Naive B cell (primary cell): ENCODE measurements at regions not wholly inside any gene's neighbourhood (a gene's known extent, or its start where the extent isn't known, plus 50 kb on each side); places are given as distances from the start of the nearest gene placed in this dataset.
A peak's percentile ranks its signal among the peaks of the same experiment; 100 is the strongest.

Source experiments
- ATAC-seq, 2 donors: fragments of 150-1000 bp; cut with Tn5 transposase; 2 replicates each; pipeline ENCODE4 v1.10.0; 2021; ENCODE audit warnings: low read depth in 2 of 2, mild to moderate bottlenecking in 2 of 2, moderate library complexity in 2 of 2
- DNase-seq: peaks from one replicate; pipeline ENCODE4 v3.0.0; 2022
- H3K27ac Mint-ChIP-seq, 6 donors: one replicate each; pipeline ENCODE4 v1.8.0; 2020 to 2022; ENCODE audit warnings: mild to moderate bottlenecking in 6 of 6, mixed read lengths in 6 of 6, moderate library complexity in 5 of 6, inconsistent platforms in 2 of 6
- H3K27me3 Mint-ChIP-seq, 3 donors: one replicate each; pipeline ENCODE4 v1.8.0; 2021 to 2022; ENCODE audit warnings: mixed read lengths in 3 of 3, mild to moderate bottlenecking in 1 of 3
- H3K36me3 Mint-ChIP-seq, 2 donors: one replicate each; pipeline ENCODE4 v1.8.0; 2020 to 2022; ENCODE audit warnings: mixed read lengths in 2 of 2, inconsistent platforms in 1 of 2, mild to moderate bottlenecking in 1 of 2
- H3K4me1 Mint-ChIP-seq, 3 donors: one replicate each; pipeline ENCODE4 v1.8.0; 2020 to 2022; ENCODE audit warnings: mixed read lengths in 3 of 3, inconsistent platforms in 1 of 3, mild to moderate bottlenecking in 1 of 3, moderate library complexity in 1 of 3
- H3K4me3 Mint-ChIP-seq, 8 donors: one replicate each; pipeline ENCODE4 v1.8.0; 2020 to 2022; ENCODE audit warnings: mild to moderate bottlenecking in 8 of 8, mixed read lengths in 8 of 8, moderate library complexity in 8 of 8, inconsistent platforms in 2 of 8
- H3K9me3 Mint-ChIP-seq, 7 donors: one replicate each; pipeline ENCODE4 v1.8.0; 2020 to 2022; ENCODE audit warnings: mixed read lengths in 7 of 7, mild to moderate bottlenecking in 5 of 7, inconsistent platforms in 2 of 7, moderate library complexity in 1 of 7

GRCh38 chr11:109814824-109815223 is 278.4 kb upstream of the ZC3H12C start:
- ATAC-seq (no peak), DNase-seq (no peak)
- H3K4me1 Mint-ChIP-seq, result peaks cover 0 to 7% (median 0%) of the 10 kb centered on the region in 3 donors
- no peak overlapping the region for H3K4me3 Mint-ChIP-seq
- peaks cover 0 to 6% (median 3%) of the 10 kb centered on the region in 3 donors for H3K27me3 Mint-ChIP-seq
- no peaks in the 10 kb centered on the region for H3K36me3 Mint-ChIP-seq
- H3K9me3 Mint-ChIP-seq, result peaks cover 0 to 3% (median 0%) of the 10 kb centered on the region in 7 donors
- no peak overlapping the region for H3K27ac Mint-ChIP-seq

GRCh38 chr11:109815500-109816150 is 277.6 kb upstream of the ZC3H12C start:
- DNase-seq (no peak), ATAC-seq (no peak)
- Mint-ChIP-seq H3K36me3 (no peaks in the 10 kb centered on the region), H3K27me3 (peaks cover 0 to 6% (median 3%) of the 10 kb centered on the region in 3 donors), H3K9me3 (peaks cover 0 to 3% (median 0%) of the 10 kb centered on the region in 7 donors), H3K27ac (no peak overlapping the region), H3K4me3 (no peak overlapping the region), H3K4me1 (peaks cover 0 to 7% (median 0%) of the 10 kb centered on the region in 3 donors)

- Mint-ChIP-seq H3K36me3 (no peaks in the 10 kb centered on the region), H3K27ac (peak overlapping the region in 1 of 6 donors; percentile 25), H3K9me3 (no peaks in the 10 kb centered on the region), H3K4me1 (peaks cover 0 to 7% (median 0%) of the 10 kb centered on the region in 3 donors), H3K27me3 (peaks cover 3 to 13% (median 5%) of the 10 kb centered on the region in 3 donors), H3K4me3 (peak overlapping the region in 2 of 8 donors; percentile 37 to 77)
- DNase-seq (no peak), ATAC-seq (no peak)
Observed at GRCh38 chr11:109818290-109818689, 274.9 kb upstream of the ZC3H12C start.

GRCh38 chr11:109819410-109819809 is 273.8 kb upstream of the ZC3H12C start:
- no peaks in the 10 kb centered on the region for H3K9me3 Mint-ChIP-seq
- H3K36me3 Mint-ChIP-seq, result no peaks in the 10 kb centered on the region
- H3K4me1 Mint-ChIP-seq, result peaks cover 0 to 7% (median 0%) of the 10 kb centered on the region in 3 donors
- peaks cover 3 to 13% (median 5%) of the 10 kb centered on the region in 3 donors for H3K27me3 Mint-ChIP-seq
- no peak overlapping the region for H3K4me3 Mint-ChIP-seq
- H3K27ac Mint-ChIP-seq, result no peak overlapping the region
- DNase-seq (no peak), ATAC-seq (no peak)

GRCh38 chr11:109821511-109821910 is 271.7 kb upstream of the ZC3H12C start:
- DNase-seq, result no peak
- no peak overlapping the region for H3K27ac Mint-ChIP-seq
- H3K4me1 Mint-ChIP-seq, result peaks cover 0 to 7% (median 0%) of the 10 kb centered on the region in 3 donors
- peaks cover under 1 to 13% (median 5%) of the 10 kb centered on the region in 3 donors for H3K27me3 Mint-ChIP-seq
- H3K4me3 Mint-ChIP-seq, result no peak overlapping the region
- H3K9me3 Mint-ChIP-seq, result no peaks in the 10 kb centered on the region
- H3K36me3 Mint-ChIP-seq, result no peaks in the 10 kb centered on the region
- ATAC-seq, result no peak

GRCh38 chr11:109822436-109823102 is 270.6 kb upstream of the ZC3H12C start:
- Mint-ChIP-seq H3K27ac (no peak overlapping the region), H3K36me3 (no peaks in the 10 kb centered on the region), H3K27me3 (peaks cover 0 to 13% (median 5%) of the 10 kb centered on the region in 3 donors), H3K4me1 (peaks cover 0 to 7% (median 0%) of the 10 kb centered on the region in 3 donors), H3K4me3 (no peak overlapping the region), H3K9me3 (no peaks in the 10 kb centered on the region)
- DNase-seq, result no peak
- no peak for ATAC-seq

- Mint-ChIP-seq H3K4me1 (no peaks in the 10 kb centered on the region), H3K4me3 (no peak overlapping the region), H3K9me3 (peaks cover 0 to 6% (median 4%) of the 10 kb centered on the region in 7 donors), H3K27ac (no peak overlapping the region), H3K27me3 (no peaks in the 10 kb centered on the region), H3K36me3 (no peaks in the 10 kb centered on the region)
- no peak for ATAC-seq
- DNase-seq, result no peak
Observed at GRCh38 chr11:109828387-109828786, 264.8 kb upstream of the ZC3H12C start.

GRCh38 chr11:109838026-109838425 is 255.2 kb upstream of the ZC3H12C start:
- ATAC-seq (no peak), DNase-seq (no peak)
- Mint-ChIP-seq H3K27ac (no peak overlapping the region), H3K9me3 (peaks cover 0 to 14% (median 0%) of the 10 kb centered on the region in 7 donors), H3K27me3 (peaks cover 25 to 32% (median 31%) of the 10 kb centered on the region in 3 donors), H3K4me3 (no peak overlapping the region), H3K4me1 (no peaks in the 10 kb centered on the region), H3K36me3 (no peaks in the 10 kb centered on the region)

- Mint-ChIP-seq H3K27ac (no peak overlapping the region), H3K4me3 (no peak overlapping the region), H3K4me1 (no peaks in the 10 kb centered on the region), H3K36me3 (no peaks in the 10 kb centered on the region), H3K9me3 (peaks cover 0 to 13% (median 0%) of the 10 kb centered on the region in 7 donors), H3K27me3 (peaks cover 2 to 14% (median 11%) of the 10 kb centered on the region in 3 donors)
- ATAC-seq (no peak), DNase-seq (no peak)
Observed at GRCh38 chr11:109845437-109845836, 247.8 kb upstream of the ZC3H12C start.

- ATAC-seq, result no peak
- Mint-ChIP-seq H3K9me3 (no peaks in the 10 kb centered on the region), H3K36me3 (no peaks in the 10 kb centered on the region), H3K4me3 (no peak overlapping the region), H3K27ac (no peak overlapping the region), H3K27me3 (no peaks in the 10 kb centered on the region), H3K4me1 (no peaks in the 10 kb centered on the region)
- DNase-seq, result no peak
Observed at GRCh38 chr11:109847621-109848020, 245.6 kb upstream of the ZC3H12C start.

- Mint-ChIP-seq H3K27me3 (no peaks in the 10 kb centered on the region), H3K9me3 (no peaks in the 10 kb centered on the region), H3K4me3 (no peak overlapping the region), H3K27ac (no peak overlapping the region), H3K4me1 (no peaks in the 10 kb centered on the region), H3K36me3 (no peaks in the 10 kb centered on the region)
- ATAC-seq (no peak), DNase-seq (no peak)
Observed at GRCh38 chr11:109849051-109849450, 244.1 kb upstream of the ZC3H12C start.

- no peaks in the 10 kb centered on the region for H3K36me3 Mint-ChIP-seq
- H3K27me3 Mint-ChIP-seq, result no peaks in the 10 kb centered on the region
- H3K27ac Mint-ChIP-seq, result no peak overlapping the region
- DNase-seq, result no peak
- H3K4me1 Mint-ChIP-seq, result no peaks in the 10 kb centered on the region
- ATAC-seq, result no peak
- H3K9me3 Mint-ChIP-seq, result no peaks in the 10 kb centered on the region
- H3K4me3 Mint-ChIP-seq, result no peak overlapping the region
Observed at GRCh38 chr11:109849946-109850345, 243.2 kb upstream of the ZC3H12C start.

- H3K27ac Mint-ChIP-seq, result peak overlapping the region in 1 of 6 donors; percentile 5
- H3K27me3 Mint-ChIP-seq, result no peaks in the 10 kb centered on the region
- no peaks in the 10 kb centered on the region for H3K9me3 Mint-ChIP-seq
- H3K36me3 Mint-ChIP-seq, result no peaks in the 10 kb centered on the region
- DNase-seq, result no peak
- no peaks in the 10 kb centered on the region for H3K4me1 Mint-ChIP-seq
- no peak for ATAC-seq
- no peak overlapping the region for H3K4me3 Mint-ChIP-seq
Observed at GRCh38 chr11:109851780-109852390, 241.3 kb upstream of the ZC3H12C start.
